Keratinocyte (primary cell): ENCODE measurements at regions not wholly inside any gene's neighbourhood (a gene's known extent, or its start where the extent isn't known, plus 50 kb on each side); places are given as distances from the start of the nearest gene placed in this dataset.

Experiments
- DNase-seq: peaks from one replicate; pipeline ENCODE4 v3.0.0-alpha.2; 2011; ENCODE audit warnings: low read depth, missing footprints, low spot score
- FAIRE-seq: peaks from 2 replicates; lab custom pipeline; 2011; peaks lifted over from hg19 to GRCh38; lab: Jason Lieb, UNC
- H2AFZ ChIP-seq: 2 replicates; pipeline ENCODE4 v1.6.0; 2012; ENCODE audit warnings: low read length, control low read depth, inconsistent platforms; ENCODE audit not compliant: control insufficient read depth
- H3K27ac ChIP-seq: 2 replicates; pipeline ENCODE4 v1.5.1; 2011; ENCODE audit warnings: low read length; ENCODE audit not compliant: control insufficient read depth, insufficient read depth
- H3K27me3 ChIP-seq: 3 replicates; pipeline ENCODE4 v1.6.0; 2011; ENCODE audit warnings: low read length; ENCODE audit not compliant: control insufficient read depth, insufficient read depth; ENCODE audit errors: extremely low read depth
- H3K36me3 ChIP-seq, 2 experiments: 2 replicates in 1 of 2; 3 replicates in 1 of 2; pipeline ENCODE4 v1.5.1; 2011; ENCODE audit warnings: low read length in 2 of 2, mild to moderate bottlenecking in 1 of 2; ENCODE audit not compliant: control insufficient read depth in 2 of 2, insufficient read depth in 2 of 2; ENCODE audit errors: extremely low read depth in 1 of 2
- H3K4me1 ChIP-seq: 3 replicates; pipeline ENCODE4 v1.5.1; 2011; ENCODE audit warnings: low read length; ENCODE audit not compliant: control insufficient read depth, insufficient read depth; ENCODE audit errors: extremely low read depth
- H3K4me2 ChIP-seq: 3 replicates; pipeline ENCODE4 v1.6.0; 2011; ENCODE audit warnings: low read depth, low read length; ENCODE audit not compliant: control insufficient read depth, insufficient read depth; ENCODE audit errors: extremely low read depth
- H3K4me3 ChIP-seq, 3 experiments: fragments of 200-600 bp in 1 of 3; sonication (generic) in 1 of 3; 2 replicates in 2 of 3; 3 replicates in 1 of 3; pipeline ENCODE4 v1.5.1; 2011 to 2016; ENCODE audit warnings: low read length in 3 of 3, mild to moderate bottlenecking in 3 of 3, control low read depth in 2 of 3, inconsistent platforms in 1 of 3, low read depth in 1 of 3, mixed read lengths in 1 of 3, mixed run types in 1 of 3, moderate library complexity in 1 of 3; ENCODE audit not compliant: control insufficient read depth in 2 of 3, insufficient read depth in 2 of 3; ENCODE audit errors: extremely low read depth in 1 of 3
- H3K79me2 ChIP-seq: 2 replicates; pipeline ENCODE4 v1.6.0; 2012; ENCODE audit warnings: low read length; ENCODE audit not compliant: control insufficient read depth, insufficient read depth
- H3K9ac ChIP-seq: 3 replicates; pipeline ENCODE4 v1.6.0; 2011; ENCODE audit warnings: low read length; ENCODE audit not compliant: control insufficient read depth, insufficient read depth; ENCODE audit errors: extremely low read depth
- H3K9me1 ChIP-seq: 3 replicates; pipeline ENCODE4 v1.6.0; 2011; ENCODE audit warnings: low read length; ENCODE audit not compliant: control insufficient read depth, insufficient read depth; ENCODE audit errors: extremely low read depth
- H3K9me3 ChIP-seq: 2 replicates; pipeline ENCODE4 v1.5.1; 2012; ENCODE audit warnings: low read depth, low read length; ENCODE audit not compliant: control insufficient read depth
- H4K20me1 ChIP-seq: 3 replicates; pipeline ENCODE4 v1.6.0; 2011; ENCODE audit warnings: low read length; ENCODE audit not compliant: control insufficient read depth, insufficient read depth; ENCODE audit errors: extremely low read depth
- CTCF ChIP-seq, 3 experiments: IDR thresholded peaks in 1 of 3; conservative IDR thresholded peaks in 1 of 3; optimal IDR thresholded peaks in 1 of 3; 2 replicates in 2 of 3; 3 replicates in 1 of 3; pipeline versions ENCODE3 to v1.5.1; 2011; ENCODE audit warnings: low read length in 3 of 3, mild to moderate bottlenecking in 3 of 3, moderate library complexity in 2 of 3, control low read depth in 1 of 3, inconsistent platforms in 1 of 3; ENCODE audit not compliant: insufficient read depth in 2 of 3; ENCODE audit errors: extremely low read depth in 1 of 3
- EZH2 ChIP-seq: IDR thresholded peaks from one replicate; pipeline ENCODE4 v1.6.1; 2012; ENCODE audit warnings: inconsistent platforms, mild to moderate bottlenecking, low read length, moderate library complexity
- dilution Hi-C: fragments of 300-500 bp; cut with MboI; formaldehyde crosslinking; loops from one replicate; pipeline ENCODE4 v1.7.0; 2020; ENCODE audit warnings: low sequenced_read_pairs; ENCODE audit not compliant: extremely low pct_ligation_motif_present

DNA sequence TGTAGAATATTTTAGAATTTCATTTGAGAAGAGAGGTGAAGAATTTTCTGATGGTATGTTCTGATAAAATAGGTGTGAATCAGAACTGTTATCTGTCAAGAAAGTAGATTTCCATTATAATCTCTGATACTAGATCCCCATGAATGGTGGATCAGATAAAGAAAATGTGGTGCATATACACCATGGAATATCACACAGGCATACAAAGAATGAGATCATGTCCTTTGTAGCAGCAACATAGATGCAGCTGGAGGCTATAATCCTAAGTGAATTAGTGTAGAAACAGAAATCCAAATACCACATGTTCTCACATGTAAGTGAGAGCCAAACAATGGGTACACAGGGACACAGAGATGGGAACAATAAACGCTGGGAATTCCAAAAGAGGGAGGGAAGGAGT lies 372.0 kb upstream of the ATP2B1 start:
- no peaks in the 10 kb centered on the region for H3K79me2 ChIP-seq

DNA sequence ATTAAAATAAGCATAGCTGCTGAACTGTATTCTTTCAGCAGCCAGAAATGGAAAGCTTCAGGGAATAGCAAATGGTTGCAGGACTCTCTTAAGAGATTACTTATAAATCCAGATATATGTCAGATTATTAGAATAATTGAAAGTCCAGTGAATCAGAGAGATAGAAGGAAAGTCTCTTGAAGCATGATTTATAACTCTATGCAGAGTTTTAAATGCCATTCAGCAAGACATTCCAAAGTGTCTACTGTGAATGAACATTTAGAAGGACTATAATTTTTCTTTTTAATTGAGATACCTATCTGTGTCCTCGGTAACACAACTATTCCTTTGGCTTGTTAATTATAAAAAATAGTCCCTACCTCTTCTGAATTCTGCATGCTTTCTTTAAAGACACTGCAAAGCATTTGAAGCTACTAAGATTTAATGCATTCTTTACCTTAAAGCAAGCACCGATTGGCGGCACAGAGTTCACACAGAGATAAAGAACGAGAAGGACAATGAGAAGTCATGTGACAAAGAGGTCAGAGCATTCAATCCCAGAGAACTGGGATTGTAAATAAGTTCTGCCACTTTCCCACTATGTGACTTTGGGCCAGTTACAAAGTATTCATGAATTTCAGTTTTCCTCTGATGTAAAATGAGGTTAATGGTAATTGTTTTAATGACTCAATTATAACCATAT lies 371.0 kb upstream of the ATP2B1 start:
- no peak for DNase-seq
- no peak overlapping the region for H3K9ac ChIP-seq
- H3K4me2 ChIP-seq, result no peak overlapping the region
- H4K20me1 ChIP-seq, result no peaks in the 10 kb centered on the region
- no peak overlapping the region for H3K4me3 ChIP-seq
- FAIRE-seq, result no peak
- no peaks in the 10 kb centered on the region for H3K9me1 ChIP-seq
- peaks cover 9% of the 10 kb centered on the region for H3K4me1 ChIP-seq
- H3K27me3 ChIP-seq, result no peaks in the 10 kb centered on the region
- no peaks in the 10 kb centered on the region for H3K79me2 ChIP-seq
- no peaks in the 10 kb centered on the region for H3K9me3 ChIP-seq
- TF ChIP-seq CTCF (optimal IDR thresholded peaks at IDR 0.05 in 1 of 3, IDR thresholded peaks at IDR 0.05 in 1 of 3, conservative IDR thresholded peaks at IDR 0.05 in 1 of 3; ENCODE audit: extremely low read depth in 1 of 3, insufficient read depth in 2 of 3, low read length in 3 of 3) (no peak), EZH2 (no peak)
- no peak overlapping the region for H2AFZ ChIP-seq
- dilution Hi-C loops, result no loop called here
- H3K36me3 ChIP-seq, result no peaks in the 10 kb centered on the region
- no peak overlapping the region for H3K27ac ChIP-seq

More for the DNA sequence above, 372.0 kb upstream of the ATP2B1 start:
- H2AFZ ChIP-seq, result no peak overlapping the region
- H3K9ac ChIP-seq, result no peak overlapping the region
- no peak overlapping the region for H3K4me2 ChIP-seq
- H3K36me3 ChIP-seq, result no peaks in the 10 kb centered on the region
- H3K9me1 ChIP-seq, result no peaks in the 10 kb centered on the region
- no peaks in the 10 kb centered on the region for H4K20me1 ChIP-seq
- DNase-seq (no peak), FAIRE-seq (no peak)
- no peak overlapping the region for H3K27ac ChIP-seq
- no peak overlapping the region for H3K4me3 ChIP-seq
- H3K27me3 ChIP-seq, result no peaks in the 10 kb centered on the region
- TF ChIP-seq EZH2, result no peak
- no peak for TF ChIP-seq CTCF (optimal IDR thresholded peaks at IDR 0.05 in 1 of 3, IDR thresholded peaks at IDR 0.05 in 1 of 3, conservative IDR thresholded peaks at IDR 0.05 in 1 of 3; ENCODE audit: extremely low read depth in 1 of 3, insufficient read depth in 2 of 3, low read length in 3 of 3)
- H3K4me1 ChIP-seq, result peaks cover 12% of the 10 kb centered on the region
- H3K9me3 ChIP-seq, result no peaks in the 10 kb centered on the region
- dilution Hi-C loops, result no loop called here
